HCT116 (cell line): ENCODE measurements at regions not wholly inside any gene's neighbourhood (a gene's known extent, or its start where the extent isn't known, plus 50 kb on each side); places are given as distances from the start of the nearest gene placed in this dataset.

Source experiments
- ATAC-seq: fragments of 200-7000 bp; cut with Tn5 transposase; 2 replicates; pipeline ENCODE4 v1.9.1; 2020; ENCODE audit warnings: mild to moderate bottlenecking, moderate library complexity
- BruUV-seq: library from RNA; stranded (reverse); fragments of 400-500 nt; replicated peaks from 2 replicates; lab custom pipeline; 2021; lab: Mats Ljungman, UMichigan
- CTCF ChIA-PET: fragments of 300-600 bp; sonication (Branson Sonifier 250); formaldehyde crosslinking; loops from one replicate; lab custom pipeline; 2021; ENCODE audit warnings: antibody characterized with exemption; lab: Charles Lee
- POLR2A ChIA-PET: fragments of 300-600, 350-600 bp; sonication (Branson Sonifier 250); formaldehyde crosslinking; loops from one replicate; lab custom pipeline; 2021; ENCODE audit warnings: antibody characterized with exemption; lab: Charles Lee
- RAD21 ChIA-PET, 2 experiments: fragments of 300-600 bp; sonication (Branson Sonifier 250); formaldehyde crosslinking; loops; one replicate each; lab custom pipeline; 2023; ENCODE audit warnings: low total read pairs in 2 of 2; ENCODE audit not compliant: uncharacterized antibody in 2 of 2, unreplicated experiment in 2 of 2, low non-redundant PET in 1 of 2; lab: Charles Lee
- DNase-seq: peaks from one replicate; pipeline ENCODE4 v3.0.0-alpha.2; 2010; ENCODE audit warnings: low read depth, low spot score
- H2AFZ ChIP-seq: fragments of 200-600 bp; shearing (Covaris generic), sonication (generic); 2 replicates; pipeline ENCODE4 v1.6.1; 2017; ENCODE audit warnings: low read depth, mixed run types, mixed read lengths, antibody characterized with exemption, low read length; ENCODE audit not compliant: poor library complexity, severe bottlenecking
- H3K27ac ChIP-seq: 2 replicates; pipeline ENCODE4 v1.5.1; 2012; ENCODE audit warnings: low read depth, low read length
- H3K27me3 ChIP-seq: fragments of 200-600 bp; sonication (generic); 2 replicates; pipeline ENCODE4 v1.6.1; 2016; ENCODE audit warnings: mixed run types, low read length, mixed read lengths; ENCODE audit not compliant: insufficient read depth
- H3K36me3 ChIP-seq, 2 experiments: fragments of 200-500 bp in 1 of 2; fragments of 200-600 bp in 1 of 2; sonication (Bioruptor generic) in 1 of 2; sonication (generic) in 1 of 2; 2 replicates each; pipeline versions ENCODE4 v1.5.1 to v1.6.1; 2014 to 2016; ENCODE audit warnings: low read length in 2 of 2, inconsistent platforms in 1 of 2, mixed read lengths in 1 of 2, mixed run types in 1 of 2; ENCODE audit not compliant: insufficient read depth in 2 of 2, control insufficient read depth in 1 of 2
- H3K4me1 ChIP-seq, 2 experiments: fragments of 200-600 bp in 1 of 2; sonication (generic) in 1 of 2; 2 replicates each; pipeline versions ENCODE4 v1.5.1 to v1.6.1; 2012 to 2017; ENCODE audit warnings: low read length in 2 of 2, inconsistent platforms in 1 of 2, mild to moderate bottlenecking in 1 of 2, mixed read lengths in 1 of 2, mixed run types in 1 of 2, moderate library complexity in 1 of 2; ENCODE audit not compliant: insufficient read depth in 2 of 2, control insufficient read depth in 1 of 2
- H3K4me2 ChIP-seq: fragments of 200-600 bp; sonication (generic); 2 replicates; pipeline ENCODE4 v1.6.1; 2017; ENCODE audit warnings: mixed run types, low read length, mixed read lengths
- H3K4me3 ChIP-seq, 2 experiments: fragments of 200-600 bp in 1 of 2; sonication (generic) in 1 of 2; replicated peaks in 1 of 2; 2 replicates each; pipeline ENCODE4 v1.5.1; 2011 to 2016; ENCODE audit warnings: low read length in 2 of 2, control low read depth in 1 of 2, low read depth in 1 of 2, mild to moderate bottlenecking in 1 of 2, mixed read lengths in 1 of 2, mixed run types in 1 of 2
- H3K79me2 ChIP-seq: fragments of 200-600 bp; sonication (generic); 2 replicates; pipeline ENCODE4 v1.6.1; 2017; ENCODE audit warnings: mild to moderate bottlenecking, mixed run types, low read length, moderate library complexity, mixed read lengths; ENCODE audit not compliant: insufficient read depth
- H3K9ac ChIP-seq: fragments of 200-600 bp; sonication (generic); 2 replicates; pipeline ENCODE4 v1.6.1; 2016; ENCODE audit warnings: low read length, mixed read lengths
- H3K9me2 ChIP-seq: fragments of 200-600 bp; sonication (generic), shearing (Covaris generic); 2 replicates; pipeline ENCODE4 v1.6.1; 2017; ENCODE audit warnings: mixed run types, mild to moderate bottlenecking, moderate library complexity; ENCODE audit not compliant: insufficient read depth
- H3K9me3 ChIP-seq, 2 experiments: fragments of 200-500 bp in 1 of 2; fragments of 200-600 bp in 1 of 2; sonication (Bioruptor generic) in 1 of 2; sonication (generic) in 1 of 2; 2 replicates each; pipeline ENCODE4 v1.6.1; 2014 to 2017; ENCODE audit warnings: low read length in 2 of 2, mixed read lengths in 2 of 2, inconsistent platforms in 1 of 2, low read depth in 1 of 2, mild to moderate bottlenecking in 1 of 2, mixed run types in 1 of 2, moderate library complexity in 1 of 2; ENCODE audit not compliant: control insufficient read depth in 1 of 2, insufficient read depth in 1 of 2
- H4K20me1 ChIP-seq: fragments of 200-600 bp; sonication (generic), shearing (Covaris generic); 2 replicates; pipeline ENCODE4 v1.6.1; 2017; ENCODE audit warnings: mixed run types, mild to moderate bottlenecking, moderate library complexity; ENCODE audit not compliant: insufficient read depth
- ATF3 ChIP-seq: IDR thresholded peaks from 2 replicates; pipeline ENCODE4 v1.6.1; 2012
- CEBPB ChIP-seq: IDR thresholded peaks from 2 replicates; pipeline ENCODE4 v1.6.1; 2012; ENCODE audit warnings: low read depth
- CTCF ChIP-seq, 3 experiments: fragments of 200-600 bp in 1 of 3; sonication (generic) in 1 of 3; IDR thresholded peaks in 2 of 3; conservative IDR thresholded peaks in 1 of 3; 2 replicates each; pipeline ENCODE4 v1.5.1; 2012 to 2017; ENCODE audit warnings: low read depth in 2 of 3, low read length in 2 of 3, antibody characterized with exemption in 1 of 3, borderline replicate concordance in 1 of 3, control low read depth in 1 of 3, mild to moderate bottlenecking in 1 of 3, mixed read lengths in 1 of 3, mixed run types in 1 of 3, moderate library complexity in 1 of 3; ENCODE audit not compliant: insufficient read depth in 1 of 3
- EGR1 ChIP-seq: IDR thresholded peaks from 2 replicates; pipeline ENCODE4 v1.6.1; 2012; ENCODE audit warnings: low read depth
- ELF1 ChIP-seq: IDR thresholded peaks from 2 replicates; pipeline ENCODE4 v1.6.1; 2012; ENCODE audit warnings: low read depth, borderline replicate concordance
- EZH2 ChIP-seq: fragments of 200-600 bp; sonication (generic); IDR thresholded peaks from 2 replicates; pipeline ENCODE4 v1.6.1; 2017; ENCODE audit warnings: antibody characterized with exemption, mixed run types
- EZH2phosphoT487 ChIP-seq: fragments of 200-600 bp; IDR thresholded peaks from 2 replicates; pipeline ENCODE4 v1.6.1; 2018; ENCODE audit warnings: antibody characterized with exemption, borderline replicate concordance
- FOSL1 ChIP-seq: IDR thresholded peaks from 2 replicates; pipeline ENCODE4 v1.6.1; 2012; ENCODE audit warnings: low read depth
- JUND ChIP-seq: IDR thresholded peaks from 2 replicates; pipeline ENCODE4 v1.6.1; 2012
- POLR2A ChIP-seq: IDR thresholded peaks from 2 replicates; pipeline ENCODE4 v1.7.0; 2011; ENCODE audit warnings: borderline replicate concordance; ENCODE audit not compliant: insufficient read depth, insufficient read length; ENCODE audit errors: extremely low read depth
- POLR2AphosphoS5 ChIP-seq: IDR thresholded peaks from 2 replicates; pipeline ENCODE4 v1.6.1; 2011; ENCODE audit warnings: mild to moderate bottlenecking, low read depth, low read length, moderate library complexity
- RAD21 ChIP-seq: IDR thresholded peaks from 2 replicates; pipeline ENCODE4 v1.6.1; 2012; ENCODE audit warnings: low read depth, mild to moderate bottlenecking
- REST ChIP-seq: IDR thresholded peaks from 2 replicates; pipeline ENCODE4 v1.6.1; 2012; ENCODE audit warnings: low read depth
- SIN3A ChIP-seq: IDR thresholded peaks from 2 replicates; pipeline ENCODE4 v1.6.1; 2012; ENCODE audit warnings: low read depth
- SP1 ChIP-seq: IDR thresholded peaks from 2 replicates; pipeline ENCODE4 v1.6.1; 2012; ENCODE audit warnings: low read depth
- SRF ChIP-seq: IDR thresholded peaks from 2 replicates; pipeline ENCODE4 v1.6.1; 2012; ENCODE audit warnings: low read depth
- YY1 ChIP-seq: IDR thresholded peaks from 2 replicates; pipeline ENCODE4 v1.6.1; 2011; ENCODE audit warnings: low read length, low read depth, moderate library complexity, mild to moderate bottlenecking; ENCODE audit not compliant: insufficient replicate concordance; ENCODE audit errors: extremely low read depth
- ZFX ChIP-seq: fragments of 450-650 bp; IDR thresholded peaks from 2 replicates; pipeline ENCODE4 v1.6.1; 2017
- intact Hi-C: fragments of 100-400 bp; cut with micrococcal nuclease; formaldehyde crosslinking; loops from 2 replicates; pipeline ENCODE4 v1.10.0; 2022

GRCh38 chr3:76245073-76245472, 459.7 kb upstream of the ZNF717 start:
- POLR2A ChIA-PET: no interaction called here
- Histone ChIP-seq H3K4me1 (no peaks in the 10 kb centered on the region), H3K27ac (no peak overlapping the region), H2AFZ (no peak overlapping the region), H3K9ac (no peak overlapping the region), H3K36me3 (no peaks in the 10 kb centered on the region), H3K4me3 (no peak overlapping the region), H4K20me1 (no peaks in the 10 kb centered on the region), H3K9me2 (no peaks in the 10 kb centered on the region), H3K9me3 (peaks cover 11% of the 10 kb centered on the region in 2 experiments; a peak in 2 of 4 replicates), H3K79me2 (no peaks in the 10 kb centered on the region), H3K4me2 (no peak overlapping the region), H3K27me3 (no peaks in the 10 kb centered on the region)
- DNase-seq (no peak), ATAC-seq (no peak)
- no TSS peak for BruUV-seq
- RAD21 ChIA-PET: no interaction called here
- intact Hi-C loops: no loop called here
- no peak for TF ChIP-seq SP1
- TF ChIP-seq POLR2A: no peak
- TF ChIP-seq CEBPB: no peak
- TF ChIP-seq ATF3: no peak
- no peak for TF ChIP-seq EGR1
- TF ChIP-seq EZH2phosphoT487: no peak
- no peak for TF ChIP-seq YY1
- no peak for TF ChIP-seq ELF1
- TF ChIP-seq ZFX: no peak
- TF ChIP-seq CTCF (IDR thresholded peaks at IDR 0.05 in 2 of 3, conservative IDR thresholded peaks at IDR 0.05 in 1 of 3; ENCODE audit: borderline replicate concordance in 1 of 3, insufficient read depth in 1 of 3, low read depth in 2 of 3, low read length in 2 of 3): no peak
- no peak for TF ChIP-seq POLR2AphosphoS5
- no peak for TF ChIP-seq SIN3A
- TF ChIP-seq FOSL1: no peak
- no peak for TF ChIP-seq REST
- TF ChIP-seq SRF: no peak
- no peak for TF ChIP-seq EZH2
- TF ChIP-seq JUND: no peak
- no peak for TF ChIP-seq RAD21
- CTCF ChIA-PET: no interaction called here
